SK-N-SH treated with all-trans-retinoic acid at 6 μM for 48 hours (cell line): ENCODE measurements at regions not wholly inside any gene's neighbourhood (a gene's known extent, or its start where the extent isn't known, plus 50 kb on each side); places are given as distances from the start of the nearest gene placed in this dataset.

Experiments used
- ATAC-seq: fragments of 200-7000 bp; cut with Tn5 transposase; 3 replicates; pipeline ENCODE4 v1.9.1; 2020; ENCODE audit warnings: mild to moderate bottlenecking, moderate library complexity
- ARNTL ChIP-seq: fragments of 450-650 bp; formaldehyde crosslinking; IDR thresholded peaks from 2 replicates; pipeline ENCODE4 v1.5.0; 2020; ENCODE audit warnings: low read depth, mild to moderate bottlenecking, moderate library complexity, borderline replicate concordance
- CSRNP3 ChIP-seq: fragments of 250-450 bp; sonication (Bioruptor Pico); IDR thresholded peaks from 2 replicates; pipeline ENCODE4 v1.5.1; 2021; ENCODE audit warnings: mild to moderate bottlenecking, moderate library complexity
- ESRRG ChIP-seq: fragments of 250-450 bp; sonication (Bioruptor Pico); IDR thresholded peaks from 2 replicates; pipeline ENCODE4 v1.6.1; 2021; ENCODE audit warnings: mild to moderate bottlenecking
- GLIS3 ChIP-seq: fragments of 250-450 bp; sonication (Bioruptor Pico); IDR thresholded peaks from 2 replicates; pipeline ENCODE4 v1.5.0; 2020; ENCODE audit warnings: mild to moderate bottlenecking, moderate library complexity
- PATZ1 ChIP-seq: fragments of 250-450 bp; sonication (Bioruptor Pico); IDR thresholded peaks from 2 replicates; pipeline ENCODE4 v1.8.0; 2020; ENCODE audit warnings: mild to moderate bottlenecking, moderate library complexity, borderline replicate concordance
- POU6F1 ChIP-seq: fragments of 250-450 bp; sonication (Bioruptor Pico); IDR thresholded peaks from 2 replicates; pipeline ENCODE4 v1.8.0; 2021; ENCODE audit warnings: low read depth, mild to moderate bottlenecking, moderate library complexity, borderline replicate concordance
- PPARA ChIP-seq: fragments of 250-450 bp; sonication (Bioruptor Pico); IDR thresholded peaks from 2 replicates; pipeline ENCODE4 v1.5.0; 2020; ENCODE audit warnings: mild to moderate bottlenecking, borderline replicate concordance
- RARB ChIP-seq: fragments of 250-450 bp; sonication (Bioruptor Pico); IDR thresholded peaks from 2 replicates; pipeline ENCODE4 v1.8.0; 2021; ENCODE audit warnings: mild to moderate bottlenecking, moderate library complexity
- SNAI2 ChIP-seq: fragments of 250-450 bp; sonication (Bioruptor Pico); IDR thresholded peaks from 2 replicates; pipeline ENCODE4 v1.5.0; 2020; ENCODE audit warnings: mild to moderate bottlenecking, moderate library complexity
- TOX ChIP-seq: fragments of 250-450 bp; sonication (Bioruptor Pico); IDR thresholded peaks from 2 replicates; pipeline ENCODE4 v1.8.0; 2021; ENCODE audit warnings: mild to moderate bottlenecking, moderate library complexity, borderline replicate concordance
- ZC3H10 ChIP-seq: fragments of 250-450 bp; sonication (Bioruptor Pico); IDR thresholded peaks from 2 replicates; pipeline ENCODE4 v1.5.1; 2021; ENCODE audit warnings: mild to moderate bottlenecking, moderate library complexity
- ZFP3 ChIP-seq: fragments of 250-450 bp; sonication (Bioruptor Pico); IDR thresholded peaks from 2 replicates; pipeline ENCODE4 v1.5.0; 2020; ENCODE audit warnings: mild to moderate bottlenecking, moderate library complexity
- ZFP30 ChIP-seq: fragments of 450-650 bp; formaldehyde crosslinking; IDR thresholded peaks from 2 replicates; pipeline ENCODE4 v1.5.0; 2022; ENCODE audit warnings: mild to moderate bottlenecking, moderate library complexity
- ZNF565 ChIP-seq: fragments of 450-650 bp; formaldehyde crosslinking; conservative IDR thresholded peaks from 2 replicates; pipeline ENCODE4 v1.5.0; 2020; ENCODE audit warnings: low read depth, mild to moderate bottlenecking, moderate library complexity
- ZNF8 ChIP-seq: fragments of 450-650 bp; formaldehyde crosslinking; IDR thresholded peaks from 2 replicates; pipeline ENCODE4 v1.5.0; 2020; ENCODE audit warnings: mild to moderate bottlenecking, moderate library complexity
- TF ChIP-seq, protein P1 (sequence below): fragments of 250-450 bp; sonication (Bioruptor Pico); IDR thresholded peaks from 2 replicates; pipeline ENCODE4 v1.5.1; 2020; ENCODE audit warnings: low read depth, mild to moderate bottlenecking, moderate library complexity

DNA sequence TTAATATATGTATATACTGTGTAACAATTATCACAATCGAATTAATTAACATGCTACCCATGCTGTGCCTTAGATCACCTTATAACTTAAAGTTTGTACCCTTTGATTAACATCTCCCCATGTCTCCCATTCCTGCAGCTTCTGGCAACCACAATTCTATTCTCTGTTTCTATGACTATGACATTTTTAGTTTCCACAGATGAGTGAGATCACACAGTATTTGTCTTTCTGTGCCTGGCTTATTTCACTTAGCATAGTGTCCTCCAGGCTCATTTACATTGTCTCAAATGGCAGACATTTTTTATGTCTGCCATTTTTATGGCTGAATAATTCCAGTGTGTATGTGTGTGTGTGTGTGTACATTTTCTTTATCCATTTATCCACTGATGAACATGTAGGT is 146.1 kb upstream of the SLC28A3 start:
- no peak for TF ChIP-seq ARNTL (CRISPR knock-in tag)
- no peak for TF ChIP-seq PATZ1 (CRISPR knock-in tag)
- no peak for TF ChIP-seq POU6F1 (CRISPR knock-in tag)
- TF ChIP-seq ZFP30 (CRISPR knock-in tag) = no peak
- TF ChIP-seq CSRNP3 = no peak
- no peak for TF ChIP-seq ZC3H10
- TF ChIP-seq, protein P1, sequence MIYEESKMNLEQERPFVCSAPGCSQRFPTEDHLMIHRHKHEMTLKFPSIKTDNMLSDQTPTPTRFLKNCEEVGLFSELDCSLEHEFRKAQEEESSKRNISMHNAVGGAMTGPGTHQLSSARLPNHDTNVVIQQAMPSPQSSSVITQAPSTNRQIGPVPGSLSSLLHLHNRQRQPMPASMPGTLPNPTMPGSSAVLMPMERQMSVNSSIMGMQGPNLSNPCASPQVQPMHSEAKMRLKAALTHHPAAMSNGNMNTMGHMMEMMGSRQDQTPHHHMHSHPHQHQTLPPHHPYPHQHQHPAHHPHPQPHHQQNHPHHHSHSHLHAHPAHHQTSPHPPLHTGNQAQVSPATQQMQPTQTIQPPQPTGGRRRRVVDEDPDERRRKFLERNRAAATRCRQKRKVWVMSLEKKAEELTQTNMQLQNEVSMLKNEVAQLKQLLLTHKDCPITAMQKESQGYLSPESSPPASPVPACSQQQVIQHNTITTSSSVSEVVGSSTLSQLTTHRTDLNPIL (CRISPR knock-in tag) = no peak
- no peak for TF ChIP-seq RARB (CRISPR knock-in tag)
- TF ChIP-seq, all 23 proteins: peak for 0
- no peak for ATAC-seq

- no peak for ATAC-seq
- TF ChIP-seq ZNF565 (CRISPR knock-in tag) = no peak
- no peak for TF ChIP-seq GLIS3 (CRISPR knock-in tag)
- no peak for TF ChIP-seq SNAI2 (CRISPR knock-in tag)
- no peak for TF ChIP-seq ESRRG (CRISPR knock-in tag)
- TF ChIP-seq ZFP3 (CRISPR knock-in tag) = no peak
- TF ChIP-seq ZNF8 = no peak
- no peak for TF ChIP-seq TOX (CRISPR knock-in tag)
- TF ChIP-seq POU6F1 (CRISPR knock-in tag) = no peak
- TF ChIP-seq PPARA (CRISPR knock-in tag) = no peak
These were observed 149.8 kb upstream of the SLC28A3 start for GRCh38 chr9:84490206-84490841.

DNA sequence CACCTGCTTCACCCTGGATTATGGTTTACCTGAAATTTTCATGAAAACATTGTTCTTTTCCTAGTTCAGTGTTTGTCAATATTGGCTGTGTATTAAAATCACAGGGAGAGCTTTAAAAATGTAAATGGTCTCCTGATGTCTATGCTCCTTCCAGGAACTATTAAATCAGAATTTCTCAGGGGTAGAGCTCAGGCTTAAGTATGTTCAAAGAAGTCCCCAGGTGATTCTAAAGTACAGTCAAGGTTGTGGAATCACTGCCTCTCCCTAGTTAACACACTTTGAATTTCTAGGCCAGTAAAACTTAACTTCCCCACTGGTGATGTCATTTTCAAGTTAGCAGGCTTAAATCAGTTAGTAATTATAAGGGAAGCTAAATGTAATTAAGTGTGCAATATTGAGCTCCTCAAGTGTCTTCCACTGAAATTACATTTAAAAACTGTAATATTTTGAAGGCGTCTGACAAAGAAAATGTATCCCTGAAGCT is 150.3 kb upstream of the SLC28A3 start:
- ATAC-seq = no peak

More for the DNA sequence above, 150.3 kb upstream of the SLC28A3 start:
- no peak for TF ChIP-seq ESRRG (CRISPR knock-in tag)
- TF ChIP-seq PPARA (CRISPR knock-in tag) = no peak
- TF ChIP-seq PATZ1 (CRISPR knock-in tag) = no peak
- no peak for TF ChIP-seq ZFP30 (CRISPR knock-in tag)
